ENCODE measurements at regions not wholly inside any gene's neighbourhood (a gene's known extent, or its start where the extent isn't known, plus 50 kb on each side); places are given as distances from the start of the nearest gene placed in this dataset.

- H3K27ac ChIP-seq, result peak overlapping the region in 3 of 5 donors; percentile 73 to 77 (median 74)
- DNase-seq, result no peak
- TF ChIP-seq CTCF (IDR thresholded peaks at IDR 0.05) (no peak), POLR2A (IDR thresholded peaks at IDR 0.05) (no peak)
- H3K4me3 ChIP-seq, result no peak overlapping the region
- H3K36me3 ChIP-seq (replicated peaks in 1 of 2), result no peaks in the 10 kb centered on the region
- no peaks in the 10 kb centered on the region for H3K9me3 ChIP-seq (replicated peaks in 1 of 3)
- WGBS, 4 donors, result 81 to 84% (median 82%) methylated on average over 3 of the region's 3 CpGs
- intact Hi-C loops (cut with DNase I), result no loop called here
- no peaks in the 10 kb centered on the region for H3K27me3 ChIP-seq
- H3K4me1 ChIP-seq (replicated peaks in 1 of 2), result peaks cover 21 to 26% of the 10 kb centered on the region in 2 donors
Observed at GRCh38 chr6:88361298-88361697, 195.2 kb upstream of the CNR1 start.

- H3K36me3 ChIP-seq (replicated peaks in 1 of 2), result no peaks in the 10 kb centered on the region
- H3K4me3 ChIP-seq, result no peak overlapping the region
- H3K27ac ChIP-seq, result peak overlapping the region in 4 of 5 donors; percentile 29 to 89 (median 76)
- no peaks in the 10 kb centered on the region for H3K27me3 ChIP-seq
- TF ChIP-seq CTCF (IDR thresholded peaks at IDR 0.05), result no peak
- peak in 1 of 2 donors; percentile 29 for TF ChIP-seq POLR2A (IDR thresholded peaks at IDR 0.05)
- no peaks in the 10 kb centered on the region for H3K9me3 ChIP-seq (replicated peaks in 1 of 3)
- intact Hi-C loops (cut with DNase I), result no loop called here
- H3K4me1 ChIP-seq (replicated peaks in 1 of 2), result peaks cover 21 to 26% of the 10 kb centered on the region in 2 donors
- DNase-seq, result peak in 2 of 7 donors; percentile 32 to 47
- WGBS, 4 donors, result 15 to 29% (median 18%) methylated on average over 1 of the region's 1 CpG
Observed at GRCh38 chr6:88360203-88360797, 194.2 kb upstream of the CNR1 start.

- Histone ChIP-seq H3K4me1 (replicated peaks in 1 of 2) (peaks cover 21 to 26% of the 10 kb centered on the region in 2 donors), H3K27ac (peak overlapping the region; percentile 4 to 89 (median 73)), H3K27me3 (no peaks in the 10 kb centered on the region), H3K9me3 (replicated peaks in 1 of 3) (no peaks in the 10 kb centered on the region), H3K4me3 (no peak overlapping the region), H3K36me3 (replicated peaks in 1 of 2) (no peaks in the 10 kb centered on the region)
- intact Hi-C loops (cut with DNase I), result no loop called here
- no peak for TF ChIP-seq CTCF (IDR thresholded peaks at IDR 0.05)
- no peak for TF ChIP-seq POLR2A (IDR thresholded peaks at IDR 0.05)
- no peak for DNase-seq
- WGBS, 4 donors, result 61 to 69% (median 63%) methylated on average over 3 of the region's 3 CpGs
Observed at GRCh38 chr6:88359530-88360202, 193.5 kb upstream of the CNR1 start.

- TF ChIP-seq CTCF (IDR thresholded peaks at IDR 0.05) (no peak), POLR2A (IDR thresholded peaks at IDR 0.05) (no peak)
- intact Hi-C loops (cut with DNase I), result no loop called here
- H3K27me3 ChIP-seq, result no peaks in the 10 kb centered on the region
- no peaks in the 10 kb centered on the region for H3K36me3 ChIP-seq (replicated peaks in 1 of 2)
- peaks cover 21 to 26% of the 10 kb centered on the region in 2 donors for H3K4me1 ChIP-seq (replicated peaks in 1 of 2)
- no peaks in the 10 kb centered on the region for H3K9me3 ChIP-seq (replicated peaks in 1 of 3)
- no peak overlapping the region for H3K4me3 ChIP-seq
- no peak for DNase-seq
- peak overlapping the region in 1 of 5 donors; percentile 73 for H3K27ac ChIP-seq
Observed at GRCh38 chr6:88358846-88359245, 192.7 kb upstream of the CNR1 start.
